PFSK-1 (cell line): ENCODE measurements at regions not wholly inside any gene's neighbourhood (a gene's known extent, or its start where the extent isn't known, plus 50 kb on each side); places are given as distances from the start of the nearest gene placed in this dataset.

Source experiments
- FOXP2 ChIP-seq: optimal IDR thresholded peaks from 2 replicates; pipeline ENCODE3; 2011; ENCODE audit warnings: borderline replicate concordance, control low read depth, inconsistent platforms; ENCODE audit not compliant: insufficient read depth; ENCODE audit errors: extremely low read length, extremely low read depth
- POLR2AphosphoS5 ChIP-seq: IDR thresholded peaks from 2 replicates; pipeline ENCODE4 v1.6.1; 2012; ENCODE audit warnings: low read depth, mild to moderate bottlenecking, control low read depth, low read length, moderate library complexity
- REST ChIP-seq, 2 experiments: IDR thresholded peaks; 2 replicates each; pipeline versions ENCODE4 v1.6.1 to v1.8.0; 2011 to 2012; ENCODE audit warnings: low read depth in 2 of 2, low read length in 2 of 2, control low read depth in 1 of 2, inconsistent platforms in 1 of 2, mild to moderate bottlenecking in 1 of 2, moderate library complexity in 1 of 2; ENCODE audit not compliant: insufficient read depth in 1 of 2
- SIN3A ChIP-seq: IDR thresholded peaks from 2 replicates; pipeline ENCODE4 v1.6.1; 2012; ENCODE audit warnings: mild to moderate bottlenecking, low read length, moderate library complexity, borderline replicate concordance; ENCODE audit not compliant: insufficient read depth
- TAF1 ChIP-seq: IDR thresholded peaks from 2 replicates; pipeline ENCODE4 v1.6.1; 2012; ENCODE audit warnings: low read length, control low read depth, borderline replicate concordance; ENCODE audit not compliant: insufficient read depth

- TF ChIP-seq TAF1 (no peak), REST (IDR thresholded peaks at IDR 0.05; ENCODE audit: insufficient read depth in 1 of 2, low read depth in 2 of 2, low read length in 2 of 2) (no peak), POLR2AphosphoS5 (no peak), SIN3A (no peak), FOXP2 (no peak)
These were observed 236.4 kb upstream of the AJAP1 start for GRCh38 chr1:4418021-4418420.
